ENCODE measurements at regions not wholly inside any gene's neighbourhood (a gene's known extent, or its start where the extent isn't known, plus 50 kb on each side); places are given as distances from the start of the nearest gene placed in this dataset.
"Not testable (repeated sequence)": the region's sequence is repeated elsewhere in the genome, so short reads cannot be mapped to it uniquely, and the experiment has no call there.

GRCh38 chr6:160804639-160805038 lies 102.6 kb downstream of the PLG start:
- no peak for DNase-seq

GRCh38 chr6:160808263-160808662 lies 106.2 kb downstream of the PLG start:
- DNase-seq, result no peak

GRCh38 chr6:160810238-160810637 lies 108.2 kb downstream of the PLG start:
- DNase-seq, result no peak

- DNase-seq, result no peak
Measured at GRCh38 chr6:160812097-160812496, 110.1 kb downstream of the PLG start.

GRCh38 chr6:160818934-160819333 lies 116.9 kb downstream of the PLG start:
- DNase-seq, result no peak

GRCh38 chr6:160820661-160821060 lies 118.6 kb downstream of the PLG start:
- DNase-seq, result not testable (repeated sequence)

- DNase-seq, result no peak
Measured at GRCh38 chr6:160831739-160832138, 129.7 kb downstream of the PLG start.

GRCh38 chr6:160832422-160832821 lies 130.4 kb downstream of the PLG start:
- no peak for DNase-seq

GRCh38 chr6:160837146-160837545 lies 135.1 kb downstream of the PLG start:
- no peak for DNase-seq

GRCh38 chr6:160851031-160851430 lies 140.5 kb upstream of the MAP3K4 start:
- DNase-seq, result no peak

GRCh38 chr6:160853946-160854345 lies 137.6 kb upstream of the MAP3K4 start:
- DNase-seq, result no peak

GRCh38 chr6:160858886-160859285 lies 132.7 kb upstream of the MAP3K4 start:
- no peak for DNase-seq

GRCh38 chr6:160859822-160860221 lies 131.7 kb upstream of the MAP3K4 start:
- no peak for DNase-seq

GRCh38 chr6:160861824-160862223 lies 129.7 kb upstream of the MAP3K4 start:
- no peak for DNase-seq

GRCh38 chr6:160863782-160864181 lies 127.8 kb upstream of the MAP3K4 start:
- no peak for DNase-seq

GRCh38 chr6:160871320-160871719 lies 120.2 kb upstream of the MAP3K4 start:
- no peak for DNase-seq

GRCh38 chr6:160881148-160881808 lies 110.3 kb upstream of the MAP3K4 start:
- no peak for DNase-seq

- no peak for DNase-seq
Measured at GRCh38 chr6:160882006-160882405, 109.6 kb upstream of the MAP3K4 start.

- no peak for DNase-seq
Measured at GRCh38 chr6:160882791-160883279, 108.7 kb upstream of the MAP3K4 start.

- no peak for DNase-seq
Measured at GRCh38 chr6:160883560-160883959, 108.0 kb upstream of the MAP3K4 start.

- DNase-seq, result no peak
Measured at GRCh38 chr6:160883999-160884398, 107.6 kb upstream of the MAP3K4 start.

GRCh38 chr6:160889148-160889547 lies 102.4 kb upstream of the MAP3K4 start:
- DNase-seq, result not testable (repeated sequence)

- DNase-seq, result no peak
Measured at GRCh38 chr6:160891690-160892089, 99.9 kb upstream of the MAP3K4 start.

- no peak for DNase-seq
Measured at GRCh38 chr6:160895562-160895961, 96.0 kb upstream of the MAP3K4 start.

Data from right forelimb (tissue), 1 donor.